NCI-H226 (cell line): ENCODE measurements at regions not wholly inside any gene's neighbourhood (a gene's known extent, or its start where the extent isn't known, plus 50 kb on each side); places are given as distances from the start of the nearest gene placed in this dataset.
"Not testable (repeated sequence)": the region's sequence is repeated elsewhere in the genome, so short reads cannot be mapped to it uniquely, and the experiment has no call there.

Experiments
- DNase-seq: peaks from one replicate; pipeline ENCODE4 v3.0.0-alpha.2; 2015

DNA sequence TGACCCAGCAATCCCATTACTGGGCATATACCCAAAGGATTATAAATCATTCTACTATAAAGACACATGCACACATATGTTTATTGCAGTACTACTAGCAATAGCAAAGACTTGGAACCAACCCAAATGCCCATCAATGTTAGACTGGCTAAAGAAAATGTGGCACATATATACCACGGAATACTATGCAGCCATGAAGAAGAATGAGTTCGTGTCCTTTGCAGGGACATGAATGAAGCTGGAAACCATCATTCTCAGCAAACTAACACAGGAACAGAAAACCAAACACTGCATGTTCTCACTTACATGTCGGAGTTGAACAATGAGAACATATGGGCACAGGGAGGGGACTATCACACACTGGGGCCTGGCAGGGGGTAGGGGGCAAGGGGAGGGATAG, 183.0 kb downstream of the HACE1 start:
- DNase-seq, result not testable (repeated sequence)

DNA sequence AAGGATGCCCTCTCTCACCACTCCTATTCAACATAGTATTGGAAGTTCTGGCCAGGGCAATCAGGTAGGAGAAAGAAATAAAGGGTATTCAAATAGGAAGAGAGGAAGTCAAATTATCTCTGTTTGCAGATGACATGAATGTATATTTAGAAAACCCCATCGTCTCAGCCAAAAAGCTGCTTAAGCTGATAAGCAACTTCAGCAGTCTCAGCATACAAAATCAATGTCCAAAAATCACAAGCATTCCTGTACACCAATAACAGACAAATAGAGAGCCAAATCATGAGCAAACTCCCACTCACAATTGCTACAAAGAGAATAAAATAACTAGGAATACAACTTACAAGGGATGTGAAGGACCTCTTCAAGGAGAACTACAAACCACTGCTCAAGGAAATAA, 184.6 kb downstream of the HACE1 start:
- not testable (repeated sequence) for DNase-seq

GRCh38 chr6:104673078-104673477, 186.6 kb downstream of the HACE1 start:
- not testable (repeated sequence) for DNase-seq

GRCh38 chr6:104671591-104671891, 188.2 kb downstream of the HACE1 start:
- not testable (repeated sequence) for DNase-seq

DNA sequence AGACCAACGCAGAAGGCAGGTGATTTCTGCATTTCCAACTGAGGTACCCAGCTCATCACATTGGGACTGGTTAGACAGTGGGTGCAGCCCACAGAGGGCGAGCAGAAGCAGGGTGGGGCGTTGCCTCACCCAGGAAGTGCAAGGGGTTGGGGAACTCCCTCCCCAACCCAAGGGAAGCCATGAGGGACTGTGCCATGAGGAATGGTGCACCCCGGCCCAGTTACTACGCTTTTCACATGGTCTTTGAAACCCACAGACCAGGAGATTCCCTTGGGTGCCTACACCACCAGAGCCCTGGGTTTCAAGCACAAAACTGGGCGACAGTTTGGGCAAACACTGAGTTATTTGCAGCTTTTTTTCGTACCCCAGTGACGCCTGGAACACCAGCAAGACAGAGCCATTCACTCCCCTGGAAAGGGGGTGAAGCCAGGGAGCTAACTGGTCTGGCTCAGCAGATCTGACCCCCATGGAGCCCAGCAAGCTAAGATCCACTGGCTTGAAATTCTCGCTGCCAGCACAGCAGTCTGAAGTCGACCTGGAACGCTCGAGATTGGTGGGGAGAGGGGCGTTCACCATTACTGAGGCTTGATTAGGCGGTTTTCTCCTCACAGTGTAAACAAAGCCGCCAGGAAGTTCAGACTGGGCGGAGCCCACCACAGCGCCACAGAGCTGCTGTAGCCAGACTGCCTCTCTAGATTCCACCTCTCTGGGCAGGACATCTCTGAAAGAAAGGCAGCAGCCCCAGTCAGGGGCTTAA, 188.7 kb downstream of the HACE1 start:
- DNase-seq, result not testable (repeated sequence)

- no peak for DNase-seq
Observed at GRCh38 chr6:104669483-104669882, 190.2 kb downstream of the HACE1 start.

- DNase-seq, result no peak
Observed at GRCh38 chr6:104656235-104656634, 203.5 kb downstream of the HACE1 start.

DNA sequence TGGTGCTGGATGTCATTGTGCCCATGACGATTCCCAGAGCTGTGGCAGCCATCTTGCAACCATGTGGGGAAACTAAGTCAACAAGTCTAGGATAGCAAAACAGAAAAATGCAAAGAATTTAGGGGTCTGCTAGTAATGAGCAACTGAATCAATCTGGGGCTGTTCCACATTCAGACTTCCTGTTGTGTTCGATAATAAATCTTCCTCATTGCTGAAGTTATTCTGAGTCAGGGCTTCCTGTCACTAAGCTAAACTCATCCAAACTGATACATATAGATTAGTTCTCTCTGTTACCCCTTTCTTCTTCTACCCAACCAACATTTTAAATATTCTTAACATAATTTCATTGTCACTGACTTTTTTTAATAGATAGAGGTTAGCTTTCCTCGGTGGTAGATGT, 205.9 kb downstream of the HACE1 start:
- DNase-seq, result no peak

- DNase-seq, result no peak
Observed at GRCh38 chr6:104648347-104648746, 211.4 kb downstream of the HACE1 start.

GRCh38 chr6:104644848-104645247, 214.9 kb downstream of the HACE1 start:
- DNase-seq, result no peak

GRCh38 chr6:104642871-104643270, 216.8 kb downstream of the HACE1 start:
- no peak for DNase-seq

DNA sequence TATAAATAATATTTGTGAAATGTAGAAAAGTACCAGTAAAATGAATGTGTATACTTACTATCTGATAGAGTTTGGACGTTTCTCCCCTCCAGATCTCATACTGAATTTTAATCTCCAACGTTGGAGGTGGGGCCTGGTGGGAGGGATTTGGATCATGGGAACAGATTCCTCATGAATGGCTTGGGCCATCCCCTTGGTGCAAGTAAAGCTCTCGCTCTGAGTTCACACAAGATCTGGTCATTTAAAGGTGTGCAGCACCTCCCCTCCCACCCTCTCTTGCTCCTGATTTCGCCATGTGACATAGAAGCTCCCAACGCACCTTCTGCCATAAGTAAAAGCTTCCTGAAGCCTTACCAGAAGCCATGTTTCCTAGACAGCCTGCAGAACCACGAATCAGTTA, 219.0 kb downstream of the HACE1 start:
- DNase-seq, result no peak

DNA sequence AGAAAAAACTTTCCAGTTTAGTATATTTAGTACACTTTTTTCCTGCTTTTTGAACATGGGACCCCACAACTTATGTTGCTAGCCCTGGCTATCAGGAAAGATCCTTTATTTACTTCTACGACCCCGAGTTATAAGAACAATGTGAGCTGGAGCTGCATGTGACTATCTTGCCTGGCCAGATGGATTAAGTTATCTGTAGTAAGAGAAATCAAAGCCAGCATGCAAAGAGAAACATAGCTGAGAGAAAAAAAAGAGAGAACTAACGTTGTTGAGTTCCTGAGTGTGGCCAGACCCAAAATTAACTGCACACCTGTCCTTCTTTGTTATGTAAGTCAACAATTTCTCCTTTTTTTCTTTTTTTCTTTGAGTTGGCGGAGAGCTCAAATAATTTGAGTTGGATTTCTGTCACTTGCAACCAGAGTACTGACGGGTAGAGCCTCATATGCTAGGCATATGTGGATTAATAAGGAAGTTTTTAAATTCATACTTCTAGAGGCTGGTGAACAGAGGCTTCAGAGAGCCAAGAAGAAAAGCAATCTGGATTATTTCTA, 219.5 kb downstream of the HACE1 start:
- DNase-seq, result no peak

- no peak for DNase-seq
Observed at GRCh38 chr6:104639668-104640067, 220.1 kb downstream of the HACE1 start.

- no peak for DNase-seq
Observed at GRCh38 chr6:104638841-104639290, 220.9 kb downstream of the HACE1 start.

GRCh38 chr6:104633125-104633524, 226.6 kb downstream of the HACE1 start:
- DNase-seq, result peak; percentile 43

- DNase-seq, result no peak
Observed at GRCh38 chr6:104632588-104632987, 227.1 kb downstream of the HACE1 start.

DNA sequence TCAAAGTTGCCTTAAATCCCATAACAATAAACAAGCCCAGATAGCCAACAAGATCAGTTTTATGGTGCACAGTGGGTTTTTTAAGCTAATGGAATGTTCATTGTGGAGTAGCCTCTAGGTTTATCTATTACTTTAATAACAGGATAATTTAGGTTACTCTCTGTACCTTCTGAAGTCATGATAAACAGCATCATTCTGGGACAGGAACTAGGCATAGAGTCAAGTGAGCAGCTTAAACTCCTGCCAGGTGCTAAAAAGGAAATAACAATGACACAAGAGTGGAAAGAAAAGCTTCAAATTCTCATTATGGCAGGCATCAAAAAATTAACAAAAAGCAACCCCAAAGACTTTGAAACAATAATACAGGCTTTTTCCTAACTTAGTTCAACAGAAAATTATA, 228.8 kb downstream of the HACE1 start:
- no peak for DNase-seq

DNA sequence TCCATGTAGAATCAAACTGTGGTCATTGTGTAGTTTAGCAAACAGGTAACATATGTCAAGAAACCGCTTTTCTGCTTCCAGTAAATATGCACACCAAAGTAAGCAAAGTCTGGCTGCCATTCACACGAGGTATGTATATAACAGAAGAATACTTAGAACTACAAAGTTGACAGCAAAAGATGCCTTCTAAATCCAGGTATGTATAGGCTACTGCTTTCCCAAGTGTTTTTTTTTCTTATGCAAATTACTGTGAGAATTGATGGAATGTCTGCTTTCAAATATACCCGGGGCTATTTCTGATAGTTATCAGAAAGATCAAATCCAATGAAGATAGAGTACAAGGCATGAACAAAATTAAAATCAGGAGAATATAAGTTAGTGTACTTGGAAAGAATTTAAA, 229.2 kb downstream of the HACE1 start:
- DNase-seq, result no peak

GRCh38 chr6:104629826-104630225, 229.9 kb downstream of the HACE1 start:
- no peak for DNase-seq

GRCh38 chr6:104625536-104625935, 234.2 kb downstream of the HACE1 start:
- DNase-seq, result peak; percentile 95

GRCh38 chr6:104623052-104623690, 236.5 kb downstream of the HACE1 start:
- no peak for DNase-seq

DNA sequence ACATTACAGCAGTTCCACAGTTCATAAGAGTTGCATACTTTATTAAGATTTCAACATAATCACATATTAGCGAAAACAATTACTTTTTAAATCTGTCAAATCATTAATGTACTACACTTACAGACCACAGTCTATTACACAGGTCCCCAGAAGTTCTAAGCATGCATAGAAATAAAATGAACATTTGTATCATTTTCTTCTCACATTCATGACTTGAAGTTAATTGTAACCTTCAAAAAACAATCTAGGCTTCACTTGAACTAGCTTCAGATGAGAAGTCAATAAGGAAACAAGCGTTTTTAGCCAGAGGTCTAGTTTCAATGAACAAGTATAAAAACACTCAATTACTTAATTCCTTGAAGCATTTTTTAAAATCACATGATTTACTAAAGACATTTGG, 238.3 kb downstream of the HACE1 start:
- DNase-seq, result no peak

DNA sequence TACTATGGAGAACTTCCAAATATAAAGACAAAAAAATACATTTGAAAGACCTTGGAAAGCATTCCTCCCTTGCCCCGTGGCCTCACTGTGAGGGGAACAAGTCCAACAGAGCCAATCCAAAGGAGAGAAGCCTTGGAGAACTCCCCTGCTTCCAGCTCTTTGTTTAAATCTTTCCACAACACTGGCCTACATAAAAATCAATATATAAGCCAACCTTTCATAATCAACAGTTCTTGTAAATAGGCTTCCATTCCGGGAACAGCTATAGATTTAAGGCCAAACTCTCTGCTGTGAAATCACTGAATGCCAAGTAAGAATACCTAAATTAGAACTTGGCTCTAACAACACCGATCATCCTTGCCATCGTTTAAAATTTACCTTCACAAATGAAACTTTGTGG, 242.1 kb downstream of the HACE1 start:
- no peak for DNase-seq

GRCh38 chr6:104614394-104614793, 245.3 kb downstream of the HACE1 start:
- DNase-seq, result no peak
